ENCODE measurements at regions not wholly inside any gene's neighbourhood (a gene's known extent, or its start where the extent isn't known, plus 50 kb on each side); places are given as distances from the start of the nearest gene placed in this dataset.

GRCh38 chr3:107945417-107946094, 145.3 kb downstream of the CD47 start:
- no peaks in the 10 kb centered on the region for H3K27me3 ChIP-seq (replicated peaks; ENCODE audit: control insufficient read depth, insufficient read depth, low read length)
- no peak for TF ChIP-seq CTCF (IDR thresholded peaks at IDR 0.05; ENCODE audit: insufficient read depth, low read length, poor library complexity, severe bottlenecking)
- no peak for DNase-seq (ENCODE audit: extremely low read depth, insufficient read length)
- H3K4me3 ChIP-seq (replicated peaks; ENCODE audit: low read depth, low read length), result no peak overlapping the region
- no peaks in the 10 kb centered on the region for H3K36me3 ChIP-seq (ENCODE audit: control insufficient read depth, insufficient read depth, low read length)

- Histone ChIP-seq H3K36me3 (ENCODE audit: control insufficient read depth, insufficient read depth, low read length) (no peaks in the 10 kb centered on the region), H3K4me3 (replicated peaks; ENCODE audit: low read depth, low read length) (no peak overlapping the region), H3K27me3 (replicated peaks; ENCODE audit: control insufficient read depth, insufficient read depth, low read length) (no peaks in the 10 kb centered on the region)
- TF ChIP-seq CTCF (IDR thresholded peaks at IDR 0.05; ENCODE audit: insufficient read depth, low read length, poor library complexity, severe bottlenecking), result no peak
- DNase-seq (ENCODE audit: extremely low read depth, insufficient read length), result no peak
Observed at GRCh38 chr3:107943786-107944523, 146.9 kb downstream of the CD47 start.

GRCh38 chr3:107942951-107943749, 147.7 kb downstream of the CD47 start:
- DNase-seq (ENCODE audit: extremely low read depth, insufficient read length), result no peak
- Histone ChIP-seq H3K27me3 (replicated peaks; ENCODE audit: control insufficient read depth, insufficient read depth, low read length) (no peaks in the 10 kb centered on the region), H3K36me3 (ENCODE audit: control insufficient read depth, insufficient read depth, low read length) (no peaks in the 10 kb centered on the region), H3K4me3 (replicated peaks; ENCODE audit: low read depth, low read length) (no peak overlapping the region)
- no peak for TF ChIP-seq CTCF (IDR thresholded peaks at IDR 0.05; ENCODE audit: insufficient read depth, low read length, poor library complexity, severe bottlenecking)

GRCh38 chr3:107942244-107942643, 148.6 kb downstream of the CD47 start:
- no peak for DNase-seq (ENCODE audit: extremely low read depth, insufficient read length)
- no peak for TF ChIP-seq CTCF (IDR thresholded peaks at IDR 0.05; ENCODE audit: insufficient read depth, low read length, poor library complexity, severe bottlenecking)
- H3K4me3 ChIP-seq (replicated peaks; ENCODE audit: low read depth, low read length), result no peak overlapping the region
- no peaks in the 10 kb centered on the region for H3K36me3 ChIP-seq (ENCODE audit: control insufficient read depth, insufficient read depth, low read length)
- H3K27me3 ChIP-seq (replicated peaks; ENCODE audit: control insufficient read depth, insufficient read depth, low read length), result no peaks in the 10 kb centered on the region

- no peaks in the 10 kb centered on the region for H3K27me3 ChIP-seq (replicated peaks; ENCODE audit: control insufficient read depth, insufficient read depth, low read length)
- no peaks in the 10 kb centered on the region for H3K36me3 ChIP-seq (ENCODE audit: control insufficient read depth, insufficient read depth, low read length)
- no peak overlapping the region for H3K4me3 ChIP-seq (replicated peaks; ENCODE audit: low read depth, low read length)
- DNase-seq (ENCODE audit: extremely low read depth, insufficient read length), result no peak
- TF ChIP-seq CTCF (IDR thresholded peaks at IDR 0.05; ENCODE audit: insufficient read depth, low read length, poor library complexity, severe bottlenecking), result no peak
Observed at GRCh38 chr3:107939691-107940442, 151.0 kb downstream of the CD47 start.
